LNCaP clone FGC (cell line): ENCODE measurements at regions not wholly inside any gene's neighbourhood (a gene's known extent, or its start where the extent isn't known, plus 50 kb on each side); places are given as distances from the start of the nearest gene placed in this dataset.
"Not testable (repeated sequence)": the region's sequence is repeated elsewhere in the genome, so short reads cannot be mapped to it uniquely, and the experiment has no call there.

Experiments
- DNase-seq: peaks from one replicate; pipeline ENCODE4 v3.0.0-alpha.2; 2011; ENCODE audit warnings: low read depth
- H3K4me3 ChIP-seq: 2 replicates; pipeline ENCODE4 v1.5.1; 2011; ENCODE audit warnings: mild to moderate bottlenecking, low read depth, low read length, control low read depth
- CTCF ChIP-seq: IDR thresholded peaks from 2 replicates; pipeline ENCODE4 v1.5.1; 2012; ENCODE audit warnings: mild to moderate bottlenecking; ENCODE audit not compliant: control insufficient read depth, insufficient read depth; ENCODE audit errors: extremely low read depth

- DNase-seq = no peak
- H3K4me3 ChIP-seq = no peak overlapping the region
- no peak for TF ChIP-seq CTCF
These were observed 349.8 kb downstream of the DLEU7 start for GRCh38 chr13:50493683-50494082.

GRCh38 chr13:50494138-50494537 is 349.4 kb downstream of the DLEU7 start:
- H3K4me3 ChIP-seq = no peak overlapping the region
- no peak for DNase-seq
- no peak for TF ChIP-seq CTCF

- not testable (repeated sequence) for DNase-seq, H3K4me3 ChIP-seq
These were observed 340.3 kb downstream of the DLEU7 start for GRCh38 chr13:50503212-50503611.

GRCh38 chr13:50509167-50509566 is 334.3 kb downstream of the DLEU7 start:
- no peak for TF ChIP-seq CTCF
- no peak for DNase-seq
- no peak overlapping the region for H3K4me3 ChIP-seq

GRCh38 chr13:50509771-50510441 is 333.6 kb downstream of the DLEU7 start:
- no peak overlapping the region for H3K4me3 ChIP-seq
- no peak for TF ChIP-seq CTCF
- DNase-seq = no peak

GRCh38 chr13:50510885-50511545 is 332.5 kb downstream of the DLEU7 start:
- not testable (repeated sequence) for DNase-seq

GRCh38 chr13:50511877-50512341 is 331.6 kb downstream of the DLEU7 start:
- TF ChIP-seq CTCF = no peak
- H3K4me3 ChIP-seq = no peak overlapping the region

More at GRCh38 chr13:50510885-50511545, 332.5 kb downstream of the DLEU7 start:
- not testable (repeated sequence) for H3K4me3 ChIP-seq

More at GRCh38 chr13:50511877-50512341, 331.6 kb downstream of the DLEU7 start:
- no peak for DNase-seq
